SH-SY5Y (cell line): ENCODE measurements at regions not wholly inside any gene's neighbourhood (a gene's known extent, or its start where the extent isn't known, plus 50 kb on each side); places are given as distances from the start of the nearest gene placed in this dataset.

Source experiments
- GATA2 ChIP-seq: IDR thresholded peaks from 2 replicates; pipeline ENCODE4 v1.6.1; 2011; ENCODE audit warnings: mild to moderate bottlenecking, low read depth, low read length
- GATA3 ChIP-seq: IDR thresholded peaks from 2 replicates; pipeline ENCODE4 v1.6.1; 2011; ENCODE audit warnings: low read depth, mild to moderate bottlenecking, low read length, moderate library complexity

- TF ChIP-seq GATA3 = no peak
- no peak for TF ChIP-seq GATA2
These were observed 316.1 kb downstream of the UTRN start for GRCh38 chr6:144601221-144601620.
